ENCODE measurements at regions not wholly inside any gene's neighbourhood (a gene's known extent, or its start where the extent isn't known, plus 50 kb on each side); places are given as distances from the start of the nearest gene placed in this dataset.
"Not testable (repeated sequence)": the region's sequence is repeated elsewhere in the genome, so short reads cannot be mapped to it uniquely, and the experiment has no call there.

DNA sequence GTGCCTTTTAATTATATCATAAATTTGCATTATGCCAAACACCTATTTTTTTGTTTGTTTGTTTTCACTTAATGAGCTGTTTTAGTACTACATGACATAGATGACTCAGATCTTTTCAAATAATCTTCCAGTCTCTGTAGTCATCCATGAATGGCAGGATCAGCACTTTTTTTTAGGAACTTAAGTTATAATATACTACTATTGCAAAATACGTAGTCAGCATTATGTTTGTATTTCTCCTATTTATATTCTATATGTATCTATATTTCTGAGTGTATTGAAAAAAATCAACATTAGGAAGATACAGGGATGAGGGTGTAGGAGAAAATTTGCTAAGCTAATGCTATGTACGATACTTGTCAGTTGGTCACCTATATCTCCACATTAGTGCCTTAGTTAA, 773.1 kb upstream of the AGA start:
- H3K4me1 ChIP-seq (ENCODE audit: control insufficient read depth in 1 of 2, insufficient read depth in 2 of 2, low read length in 2 of 2): no peaks in the 10 kb centered on the region
- CTCF ChIA-PET: no interaction called here
- H3K4me2 ChIP-seq (ENCODE audit: low read length): no peak overlapping the region
- RAD21 ChIA-PET (ENCODE audit: low non-redundant PET in 1 of 2, low total read pairs in 2 of 2, uncharacterized antibody in 2 of 2, unreplicated experiment in 2 of 2): no interaction called here
- no peaks in the 10 kb centered on the region for H3K27me3 ChIP-seq (ENCODE audit: insufficient read depth, low read length)
- H3K9ac ChIP-seq (ENCODE audit: low read length): no peak overlapping the region
- H4K20me1 ChIP-seq (ENCODE audit: insufficient read depth): no peaks in the 10 kb centered on the region
- no TSS peak for BruUV-seq (replicated peaks)
- POLR2A ChIA-PET: no interaction called here
- no peak for DNase-seq (ENCODE audit: low read depth, low spot score)
- TF ChIP-seq SIN3A (IDR thresholded peaks at IDR 0.05; ENCODE audit: low read depth): no peak
- TF ChIP-seq, protein P1, sequence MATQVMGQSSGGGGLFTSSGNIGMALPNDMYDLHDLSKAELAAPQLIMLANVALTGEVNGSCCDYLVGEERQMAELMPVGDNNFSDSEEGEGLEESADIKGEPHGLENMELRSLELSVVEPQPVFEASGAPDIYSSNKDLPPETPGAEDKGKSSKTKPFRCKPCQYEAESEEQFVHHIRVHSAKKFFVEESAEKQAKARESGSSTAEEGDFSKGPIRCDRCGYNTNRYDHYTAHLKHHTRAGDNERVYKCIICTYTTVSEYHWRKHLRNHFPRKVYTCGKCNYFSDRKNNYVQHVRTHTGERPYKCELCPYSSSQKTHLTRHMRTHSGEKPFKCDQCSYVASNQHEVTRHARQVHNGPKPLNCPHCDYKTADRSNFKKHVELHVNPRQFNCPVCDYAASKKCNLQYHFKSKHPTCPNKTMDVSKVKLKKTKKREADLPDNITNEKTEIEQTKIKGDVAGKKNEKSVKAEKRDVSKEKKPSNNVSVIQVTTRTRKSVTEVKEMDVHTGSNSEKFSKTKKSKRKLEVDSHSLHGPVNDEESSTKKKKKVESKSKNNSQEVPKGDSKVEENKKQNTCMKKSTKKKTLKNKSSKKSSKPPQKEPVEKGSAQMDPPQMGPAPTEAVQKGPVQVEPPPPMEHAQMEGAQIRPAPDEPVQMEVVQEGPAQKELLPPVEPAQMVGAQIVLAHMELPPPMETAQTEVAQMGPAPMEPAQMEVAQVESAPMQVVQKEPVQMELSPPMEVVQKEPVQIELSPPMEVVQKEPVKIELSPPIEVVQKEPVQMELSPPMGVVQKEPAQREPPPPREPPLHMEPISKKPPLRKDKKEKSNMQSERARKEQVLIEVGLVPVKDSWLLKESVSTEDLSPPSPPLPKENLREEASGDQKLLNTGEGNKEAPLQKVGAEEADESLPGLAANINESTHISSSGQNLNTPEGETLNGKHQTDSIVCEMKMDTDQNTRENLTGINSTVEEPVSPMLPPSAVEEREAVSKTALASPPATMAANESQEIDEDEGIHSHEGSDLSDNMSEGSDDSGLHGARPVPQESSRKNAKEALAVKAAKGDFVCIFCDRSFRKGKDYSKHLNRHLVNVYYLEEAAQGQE (IDR thresholded peaks at IDR 0.05; ENCODE audit: low read depth): no peak
- no peak for TF ChIP-seq POLR2A (IDR thresholded peaks at IDR 0.05; ENCODE audit: borderline replicate concordance, extremely low read depth, insufficient read depth, insufficient read length)
- no peak for TF ChIP-seq EGR1 (IDR thresholded peaks at IDR 0.05; ENCODE audit: low read depth)
- TF ChIP-seq, protein P2, sequence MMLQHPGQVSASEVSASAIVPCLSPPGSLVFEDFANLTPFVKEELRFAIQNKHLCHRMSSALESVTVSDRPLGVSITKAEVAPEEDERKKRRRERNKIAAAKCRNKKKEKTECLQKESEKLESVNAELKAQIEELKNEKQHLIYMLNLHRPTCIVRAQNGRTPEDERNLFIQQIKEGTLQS (IDR thresholded peaks at IDR 0.05): no peak
- no peak for TF ChIP-seq SP1 (IDR thresholded peaks at IDR 0.05; ENCODE audit: low read depth)
- ATAC-seq: no peak
- no peaks in the 10 kb centered on the region for H3K9me2 ChIP-seq (ENCODE audit: insufficient read depth)
- no peak overlapping the region for H3K4me3 ChIP-seq (replicated peaks in 1 of 2; ENCODE audit: low read depth in 1 of 2, low read length in 2 of 2)
- no peak overlapping the region for H2AFZ ChIP-seq (ENCODE audit: low read depth, low read length, poor library complexity, severe bottlenecking)
- intact Hi-C loops (cut with micrococcal nuclease): no loop called here
- H3K9me3 ChIP-seq (ENCODE audit: control insufficient read depth in 1 of 2, insufficient read depth in 1 of 2, low read depth in 1 of 2, low read length in 2 of 2): no peaks in the 10 kb centered on the region
- H3K36me3 ChIP-seq (ENCODE audit: control insufficient read depth in 1 of 2, insufficient read depth in 2 of 2, low read length in 2 of 2): no peaks in the 10 kb centered on the region
- H3K27ac ChIP-seq (ENCODE audit: low read depth, low read length): no peak overlapping the region
- H3K79me2 ChIP-seq (ENCODE audit: insufficient read depth, low read length): no peaks in the 10 kb centered on the region

DNA sequence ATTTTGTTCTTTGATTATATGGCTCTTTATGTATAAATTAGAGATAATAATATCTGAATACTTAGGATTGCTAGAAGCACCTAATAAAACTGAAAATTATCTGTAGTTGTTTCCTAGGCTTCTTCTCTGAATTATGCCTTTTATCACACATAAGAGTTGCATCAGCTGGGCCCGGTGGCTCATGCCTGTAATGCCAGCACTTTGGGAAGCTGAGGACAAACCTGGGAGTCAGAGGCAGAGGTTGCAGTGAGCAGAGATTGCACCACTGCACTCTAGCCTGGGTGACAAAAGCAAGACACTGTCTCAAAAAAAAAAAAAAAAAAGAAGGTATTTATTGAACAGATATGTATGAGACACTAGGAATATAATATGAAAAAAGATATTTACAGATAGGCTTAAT, 773.5 kb upstream of the AGA start:
- H3K9me3 ChIP-seq (ENCODE audit: control insufficient read depth in 1 of 2, insufficient read depth in 1 of 2, low read depth in 1 of 2, low read length in 2 of 2): no peaks in the 10 kb centered on the region
- RAD21 ChIA-PET (ENCODE audit: low non-redundant PET in 1 of 2, low total read pairs in 2 of 2, uncharacterized antibody in 2 of 2, unreplicated experiment in 2 of 2): no interaction called here
- H3K27ac ChIP-seq (ENCODE audit: low read depth, low read length): no peak overlapping the region
- no peak for TF ChIP-seq POLR2AphosphoS5 (IDR thresholded peaks at IDR 0.05; ENCODE audit: low read depth, low read length)
- no peak overlapping the region for H3K4me3 ChIP-seq (replicated peaks in 1 of 2; ENCODE audit: low read depth in 1 of 2, low read length in 2 of 2)
- H3K36me3 ChIP-seq (ENCODE audit: control insufficient read depth in 1 of 2, insufficient read depth in 2 of 2, low read length in 2 of 2): no peaks in the 10 kb centered on the region
- intact Hi-C loops (cut with micrococcal nuclease): no loop called here
- CTCF ChIA-PET: no interaction called here
- DNase-seq (ENCODE audit: low read depth, low spot score) (no peak), ATAC-seq (no peak)
- no peaks in the 10 kb centered on the region for H4K20me1 ChIP-seq (ENCODE audit: insufficient read depth)
- H3K4me2 ChIP-seq (ENCODE audit: low read length): no peak overlapping the region
- BruUV-seq (replicated peaks): no TSS peak
- no peak overlapping the region for H3K9ac ChIP-seq (ENCODE audit: low read length)
- H3K27me3 ChIP-seq (ENCODE audit: insufficient read depth, low read length): no peaks in the 10 kb centered on the region
- H3K79me2 ChIP-seq (ENCODE audit: insufficient read depth, low read length): no peaks in the 10 kb centered on the region
- H3K9me2 ChIP-seq (ENCODE audit: insufficient read depth): no peaks in the 10 kb centered on the region
- no peak overlapping the region for H2AFZ ChIP-seq (ENCODE audit: low read depth, low read length, poor library complexity, severe bottlenecking)
- no peaks in the 10 kb centered on the region for H3K4me1 ChIP-seq (ENCODE audit: control insufficient read depth in 1 of 2, insufficient read depth in 2 of 2, low read length in 2 of 2)
- POLR2A ChIA-PET: no interaction called here

DNA sequence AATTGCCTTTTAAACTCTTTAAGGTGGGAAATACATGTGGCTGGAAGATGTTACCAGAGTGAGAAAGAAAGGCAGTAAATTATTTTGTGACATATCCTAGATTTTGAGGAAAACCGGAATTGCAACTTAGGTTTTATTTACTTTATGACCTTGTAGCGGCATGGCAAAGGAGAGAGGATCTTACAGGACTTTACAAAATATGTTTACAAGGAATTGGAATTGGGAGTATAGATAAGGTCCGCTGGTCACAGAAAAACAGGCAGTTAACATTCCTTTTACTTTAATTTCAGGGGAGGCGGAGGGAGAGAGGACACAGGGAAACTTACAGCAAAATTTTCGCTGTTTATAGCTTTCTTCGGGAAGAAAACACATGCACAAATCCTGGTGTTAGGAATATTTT, 784.2 kb upstream of the AGA start:
- H2AFZ ChIP-seq (ENCODE audit: low read depth, low read length, poor library complexity, severe bottlenecking); H3K27ac ChIP-seq (ENCODE audit: low read depth, low read length); DNase-seq (ENCODE audit: low read depth, low spot score); ATAC-seq; H3K9me2 ChIP-seq (ENCODE audit: insufficient read depth); H3K4me3 ChIP-seq (replicated peaks in 1 of 2; ENCODE audit: low read depth in 1 of 2, low read length in 2 of 2); RAD21 ChIA-PET (ENCODE audit: low non-redundant PET in 1 of 2, low total read pairs in 2 of 2, uncharacterized antibody in 2 of 2, unreplicated experiment in 2 of 2); CTCF ChIA-PET; H3K9me3 ChIP-seq (ENCODE audit: control insufficient read depth in 1 of 2, insufficient read depth in 1 of 2, low read depth in 1 of 2, low read length in 2 of 2); H3K36me3 ChIP-seq (ENCODE audit: control insufficient read depth in 1 of 2, insufficient read depth in 2 of 2, low read length in 2 of 2); H3K4me2 ChIP-seq (ENCODE audit: low read length); H3K9ac ChIP-seq (ENCODE audit: low read length); H4K20me1 ChIP-seq (ENCODE audit: insufficient read depth); BruUV-seq (replicated peaks); H3K4me1 ChIP-seq (ENCODE audit: control insufficient read depth in 1 of 2, insufficient read depth in 2 of 2, low read length in 2 of 2); POLR2A ChIA-PET; intact Hi-C loops (cut with micrococcal nuclease); H3K27me3 ChIP-seq (ENCODE audit: insufficient read depth, low read length); H3K79me2 ChIP-seq (ENCODE audit: insufficient read depth, low read length): not testable (repeated sequence)

Measured in HCT116 (cell line).